OCI-LY1 (cell line): ENCODE measurements at regions not wholly inside any gene's neighbourhood (a gene's known extent, or its start where the extent isn't known, plus 50 kb on each side); places are given as distances from the start of the nearest gene placed in this dataset.

Experiments
- H2AFZ ChIP-seq: fragments of 200-600 bp; sonication (generic), shearing (Covaris generic); 2 replicates; pipeline ENCODE4 v1.6.0; 2014; ENCODE audit warnings: antibody characterized with exemption, mild to moderate bottlenecking, low read length
- H3F3A ChIP-seq: fragments of 200-600 bp; sonication (generic), shearing (Covaris generic); 2 replicates; pipeline ENCODE4 v1.6.0; 2014; ENCODE audit warnings: mild to moderate bottlenecking, antibody characterized with exemption, low read length, moderate library complexity; ENCODE audit not compliant: insufficient read depth
- H3K27ac ChIP-seq: fragments of 200-600 bp; sonication (generic); 2 replicates; pipeline ENCODE4 v1.5.1; 2014; ENCODE audit warnings: low read length, mixed run types, mild to moderate bottlenecking, low read depth; ENCODE audit not compliant: poor library complexity, severe bottlenecking
- H3K27me3 ChIP-seq: fragments of 200-600 bp; sonication (generic); 2 replicates; pipeline ENCODE4 v1.6.0; 2014; ENCODE audit warnings: antibody characterized with exemption, mild to moderate bottlenecking, low read length, moderate library complexity; ENCODE audit not compliant: insufficient read depth
- H3K36me3 ChIP-seq: fragments of 200-600 bp; sonication (generic); 2 replicates; pipeline ENCODE4 v1.6.1; 2014; ENCODE audit warnings: mild to moderate bottlenecking, antibody characterized with exemption, low read length, moderate library complexity, mixed read lengths; ENCODE audit not compliant: insufficient read depth
- H3K4me1 ChIP-seq: fragments of 200-600 bp; sonication (generic); 2 replicates; pipeline ENCODE4 v1.5.1; 2014; ENCODE audit warnings: mild to moderate bottlenecking, low read length, moderate library complexity; ENCODE audit not compliant: insufficient read depth, severe bottlenecking
- H3K4me2 ChIP-seq: fragments of 200-600 bp; sonication (generic), shearing (Covaris generic); 2 replicates; pipeline ENCODE4 v1.6.1; 2014; ENCODE audit warnings: low read length
- H3K4me3 ChIP-seq: fragments of 200-600 bp; sonication (generic); 2 replicates; pipeline ENCODE4 v1.5.1; 2014; ENCODE audit warnings: low read length, low read depth, mild to moderate bottlenecking, mixed read lengths; ENCODE audit not compliant: poor library complexity, severe bottlenecking
- H3K79me2 ChIP-seq: fragments of 200-600 bp; shearing (Covaris generic); 2 replicates; pipeline ENCODE4 v1.6.1; 2016; ENCODE audit warnings: mixed run types, low read length, mixed read lengths; ENCODE audit not compliant: insufficient read depth
- H3K9ac ChIP-seq: fragments of 200-600 bp; sonication (generic), shearing (Covaris generic); 2 replicates; pipeline ENCODE4 v1.6.1; 2014; ENCODE audit warnings: mild to moderate bottlenecking, low read length, mixed read lengths
- H3K9me2 ChIP-seq: fragments of 200-600 bp; sonication (generic), shearing (Covaris generic); 2 replicates; pipeline ENCODE4 v1.6.1; 2014; ENCODE audit warnings: low read depth, mild to moderate bottlenecking, low read length, mixed read lengths
- H3K9me3 ChIP-seq: fragments of 200-600 bp; shearing (Covaris generic); 2 replicates; pipeline ENCODE4 v1.6.1; 2014; ENCODE audit warnings: low read length, mixed read lengths
- H4K20me1 ChIP-seq: fragments of 200-600 bp; sonication (generic), shearing (Covaris generic); 2 replicates; pipeline ENCODE4 v1.6.0; 2016; ENCODE audit warnings: mild to moderate bottlenecking, low read length; ENCODE audit not compliant: insufficient read depth
- EZH2 ChIP-seq: fragments of 200-600 bp; sonication (generic), shearing (Covaris generic); IDR thresholded peaks from 2 replicates; pipeline ENCODE4 v1.8.0; 2017; ENCODE audit warnings: borderline replicate concordance, mixed run types, mild to moderate bottlenecking, antibody characterized with exemption, low read length, moderate library complexity, mixed read lengths
- TF ChIP-seq, protein P1 (sequence below): fragments of 200-600 bp; sonication (generic), shearing (Covaris generic); IDR thresholded peaks from 2 replicates; pipeline ENCODE4 v1.5.1; 2017; ENCODE audit warnings: mild to moderate bottlenecking, antibody characterized with exemption, low read length, moderate library complexity, mixed read lengths

DNA sequence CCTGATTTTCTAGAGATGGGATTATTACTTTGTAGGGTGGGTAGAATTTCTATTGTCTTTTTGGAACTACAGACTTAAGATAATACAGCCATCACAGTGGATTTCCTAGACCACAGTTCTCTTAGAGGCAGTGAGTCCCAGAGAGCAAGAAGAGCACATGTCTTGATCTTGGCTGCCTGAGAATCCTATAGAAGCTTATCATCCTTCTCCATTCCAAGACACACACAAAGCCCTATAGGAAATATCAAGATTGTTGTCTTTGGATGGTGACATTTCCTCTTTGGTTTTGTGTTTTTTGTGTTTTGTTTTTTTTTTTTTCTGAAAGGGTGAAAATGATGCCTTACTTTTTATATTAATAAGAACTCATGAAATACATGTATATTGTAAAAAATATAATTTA is 143.1 kb downstream of the AHR start:
- H3K4me1 ChIP-seq, result no peaks in the 10 kb centered on the region
- no peaks in the 10 kb centered on the region for H3K27me3 ChIP-seq
- no peak overlapping the region for H2AFZ ChIP-seq
- TF ChIP-seq, protein P1, sequence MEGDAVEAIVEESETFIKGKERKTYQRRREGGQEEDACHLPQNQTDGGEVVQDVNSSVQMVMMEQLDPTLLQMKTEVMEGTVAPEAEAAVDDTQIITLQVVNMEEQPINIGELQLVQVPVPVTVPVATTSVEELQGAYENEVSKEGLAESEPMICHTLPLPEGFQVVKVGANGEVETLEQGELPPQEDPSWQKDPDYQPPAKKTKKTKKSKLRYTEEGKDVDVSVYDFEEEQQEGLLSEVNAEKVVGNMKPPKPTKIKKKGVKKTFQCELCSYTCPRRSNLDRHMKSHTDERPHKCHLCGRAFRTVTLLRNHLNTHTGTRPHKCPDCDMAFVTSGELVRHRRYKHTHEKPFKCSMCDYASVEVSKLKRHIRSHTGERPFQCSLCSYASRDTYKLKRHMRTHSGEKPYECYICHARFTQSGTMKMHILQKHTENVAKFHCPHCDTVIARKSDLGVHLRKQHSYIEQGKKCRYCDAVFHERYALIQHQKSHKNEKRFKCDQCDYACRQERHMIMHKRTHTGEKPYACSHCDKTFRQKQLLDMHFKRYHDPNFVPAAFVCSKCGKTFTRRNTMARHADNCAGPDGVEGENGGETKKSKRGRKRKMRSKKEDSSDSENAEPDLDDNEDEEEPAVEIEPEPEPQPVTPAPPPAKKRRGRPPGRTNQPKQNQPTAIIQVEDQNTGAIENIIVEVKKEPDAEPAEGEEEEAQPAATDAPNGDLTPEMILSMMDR, result no peak
- no peak for TF ChIP-seq EZH2
- H3K79me2 ChIP-seq, result no peaks in the 10 kb centered on the region
- no peaks in the 10 kb centered on the region for H3F3A ChIP-seq
- H3K27ac ChIP-seq, result no peak overlapping the region
- no peaks in the 10 kb centered on the region for H3K36me3 ChIP-seq
- H3K4me3 ChIP-seq, result no peak overlapping the region
- no peaks in the 10 kb centered on the region for H3K9me2 ChIP-seq
- H3K9ac ChIP-seq, result no peak overlapping the region
- no peaks in the 10 kb centered on the region for H3K9me3 ChIP-seq
- H3K4me2 ChIP-seq, result no peak overlapping the region
- H4K20me1 ChIP-seq, result no peaks in the 10 kb centered on the region

DNA sequence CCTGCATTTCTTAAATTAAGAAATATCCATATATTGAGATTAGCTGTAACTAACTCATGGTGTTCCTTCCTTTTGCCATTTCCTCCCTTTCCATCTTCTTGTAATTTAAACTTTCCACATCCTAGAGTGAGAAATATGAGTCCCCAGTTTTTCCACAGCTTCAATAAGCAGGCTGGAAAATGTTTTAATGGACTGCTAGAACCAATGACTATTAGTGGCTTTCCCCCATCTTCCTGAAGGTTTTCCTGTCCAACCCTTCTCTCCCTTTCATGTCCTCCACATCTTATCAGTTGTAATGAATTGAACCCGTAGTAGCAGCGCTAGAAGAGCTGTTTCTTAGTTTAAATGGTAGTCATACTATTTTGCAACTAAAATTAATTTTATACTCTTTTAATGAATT is 145.7 kb downstream of the AHR start:
- H3K4me2 ChIP-seq, result no peak overlapping the region
- no peak overlapping the region for H3K4me3 ChIP-seq
- H3K4me1 ChIP-seq, result no peaks in the 10 kb centered on the region
- H2AFZ ChIP-seq, result no peak overlapping the region
- no peaks in the 10 kb centered on the region for H3K79me2 ChIP-seq
- no peaks in the 10 kb centered on the region for H3K27me3 ChIP-seq
- H3K27ac ChIP-seq, result no peak overlapping the region
- H3F3A ChIP-seq, result no peaks in the 10 kb centered on the region
- H3K9me2 ChIP-seq, result no peaks in the 10 kb centered on the region
- TF ChIP-seq EZH2, result no peak
- TF ChIP-seq, protein P1, result no peak
- no peaks in the 10 kb centered on the region for H3K36me3 ChIP-seq
- no peaks in the 10 kb centered on the region for H3K9me3 ChIP-seq
- H4K20me1 ChIP-seq, result no peaks in the 10 kb centered on the region
- H3K9ac ChIP-seq, result no peak overlapping the region

DNA sequence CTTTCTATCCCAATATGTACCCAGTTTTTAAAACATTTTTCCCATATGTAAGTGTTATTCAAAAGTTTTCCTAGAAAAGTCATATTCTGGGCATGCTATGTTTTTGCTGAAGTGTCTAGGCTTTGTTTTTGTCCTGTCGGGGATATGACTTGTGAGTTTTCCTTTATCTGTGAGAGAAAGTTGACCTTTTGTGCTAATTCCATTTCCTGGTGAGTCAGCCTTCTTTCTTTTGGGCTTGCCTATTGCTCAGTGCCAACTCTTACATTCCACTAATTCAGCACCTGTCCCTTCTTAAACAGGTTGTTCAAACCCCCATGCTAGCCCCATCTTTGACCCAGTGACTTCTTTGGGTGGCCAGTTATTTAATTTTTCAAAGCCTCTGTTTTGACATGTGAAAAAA is 146.2 kb downstream of the AHR start:
- H3K36me3 ChIP-seq, result no peaks in the 10 kb centered on the region
- no peaks in the 10 kb centered on the region for H4K20me1 ChIP-seq
- no peaks in the 10 kb centered on the region for H3K9me3 ChIP-seq
- no peaks in the 10 kb centered on the region for H3K4me1 ChIP-seq
- no peaks in the 10 kb centered on the region for H3F3A ChIP-seq
- no peak overlapping the region for H3K4me2 ChIP-seq
- no peaks in the 10 kb centered on the region for H3K27me3 ChIP-seq
- no peaks in the 10 kb centered on the region for H3K9me2 ChIP-seq
- no peak overlapping the region for H3K9ac ChIP-seq
- H3K4me3 ChIP-seq, result no peak overlapping the region
- H2AFZ ChIP-seq, result no peak overlapping the region
- TF ChIP-seq, protein P1, result no peak
- TF ChIP-seq EZH2, result no peak
- no peaks in the 10 kb centered on the region for H3K79me2 ChIP-seq
- no peak overlapping the region for H3K27ac ChIP-seq
